ENCODE measurements at regions not wholly inside any gene's neighbourhood (a gene's known extent, or its start where the extent isn't known, plus 50 kb on each side); places are given as distances from the start of the nearest gene placed in this dataset.

DNA sequence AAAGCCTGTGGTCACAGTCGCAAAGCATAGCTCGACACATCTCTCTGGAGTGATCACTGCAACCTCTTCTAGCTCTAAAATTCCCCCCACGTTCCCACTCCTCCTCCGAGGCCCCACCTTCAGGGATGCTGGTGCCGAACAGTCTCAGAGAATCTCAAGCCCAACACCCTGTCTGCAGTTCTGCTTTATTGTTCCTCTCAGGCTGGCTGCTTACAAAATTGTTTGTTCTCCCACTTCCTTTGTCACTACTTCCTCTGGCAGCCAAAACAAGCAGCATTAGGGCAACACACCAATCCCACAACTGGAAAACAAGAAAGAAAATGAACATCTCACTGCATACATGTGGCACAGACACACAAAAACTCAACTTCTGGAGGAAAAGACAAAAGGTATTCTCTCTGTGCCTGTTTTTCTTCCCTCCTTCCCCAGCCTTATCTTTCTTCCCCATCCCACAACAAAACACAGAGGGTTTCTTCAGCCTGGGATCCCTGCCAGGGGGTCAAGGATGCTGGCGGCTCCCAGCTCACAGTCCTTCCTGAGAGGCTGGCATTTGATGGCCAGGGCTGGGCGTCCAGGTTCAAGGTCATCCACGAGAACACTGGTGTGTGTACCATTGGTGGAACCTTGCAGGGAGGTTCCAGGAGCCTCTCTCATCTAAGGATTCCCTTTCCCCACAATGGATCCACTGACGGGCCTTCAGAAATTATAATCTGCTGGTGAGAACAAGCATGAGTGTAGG lies 108.4 kb downstream of the TMCO5A start:
- no peak for TF ChIP-seq RAD21 (IDR thresholded peaks at IDR 0.05; ENCODE audit: low read depth)
- no peak for TF ChIP-seq TEAD4 (IDR thresholded peaks at IDR 0.05)

DNA sequence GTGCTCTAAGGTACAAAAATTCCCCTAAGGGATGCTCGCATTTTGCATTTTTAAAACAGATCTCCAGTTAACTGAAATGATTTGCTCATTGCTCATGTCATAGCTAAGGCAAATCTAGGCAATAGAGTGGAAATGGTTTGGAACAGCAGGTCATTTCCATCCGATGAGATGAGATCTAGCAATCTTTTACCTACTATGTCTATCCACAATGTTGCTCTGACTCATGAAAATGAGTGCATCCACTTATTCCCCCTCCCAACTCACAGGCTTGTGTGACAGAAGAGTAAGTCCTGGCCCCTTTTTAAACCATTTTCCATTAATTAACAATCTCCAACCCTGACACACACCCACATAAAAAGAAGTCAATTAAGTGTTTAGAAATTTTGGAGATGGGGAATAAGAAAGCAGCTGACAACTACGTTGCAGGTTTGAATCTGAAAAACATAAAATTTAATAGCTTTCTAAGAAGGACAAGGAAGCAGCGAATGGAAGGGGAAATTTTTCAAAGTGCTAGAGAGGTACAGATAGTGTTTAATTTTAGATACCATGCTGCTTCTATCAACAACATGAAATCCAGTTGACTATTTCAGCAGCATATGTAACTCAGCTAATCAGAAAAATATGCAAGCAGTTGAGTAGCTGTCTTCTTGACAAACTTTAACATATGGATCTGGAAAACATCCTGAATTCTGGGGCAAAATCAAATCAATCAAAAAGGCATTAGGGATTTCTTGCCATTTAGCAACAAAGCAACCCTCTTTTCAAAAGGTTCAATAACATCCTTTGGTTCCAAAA lies 112.0 kb downstream of the TMCO5A start:
- no peak for TF ChIP-seq TAF1 (IDR thresholded peaks at IDR 0.05; ENCODE audit: low read depth)
- TF ChIP-seq ZBTB7A (IDR thresholded peaks at IDR 0.05; ENCODE audit: low read depth): no peak
- TF ChIP-seq EP300 (IDR thresholded peaks at IDR 0.05; ENCODE audit: borderline replicate concordance): no peak
- no peak for TF ChIP-seq TCF12 (IDR thresholded peaks at IDR 0.05; ENCODE audit: low read depth)
- TF ChIP-seq CEBPB (IDR thresholded peaks at IDR 0.05): no peak
- no peak for TF ChIP-seq FOXM1 (IDR thresholded peaks at IDR 0.05; ENCODE audit: borderline replicate concordance, low read depth)

DNA sequence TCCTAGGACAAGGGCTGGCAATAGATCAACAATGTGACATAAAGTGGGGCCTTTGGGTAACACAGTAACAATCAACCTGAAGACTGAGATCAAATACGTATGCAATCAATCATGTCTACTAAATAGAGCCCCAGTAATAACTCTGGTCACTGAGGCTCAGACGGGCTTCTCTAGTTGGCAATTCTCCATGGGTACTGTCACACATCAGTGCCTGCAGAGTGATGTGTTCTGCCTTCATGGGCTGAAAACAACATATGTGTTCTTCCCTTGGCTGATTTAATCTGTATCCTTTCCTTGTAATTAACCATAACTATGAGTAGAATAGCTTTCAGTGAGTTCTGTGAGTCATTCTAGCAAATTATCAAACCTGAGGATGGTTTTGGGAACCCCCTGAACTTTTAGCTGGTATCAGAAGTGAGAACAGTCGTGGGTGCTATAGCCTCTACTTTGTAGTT lies 113.6 kb downstream of the TMCO5A start:
- TF ChIP-seq, protein P1, sequence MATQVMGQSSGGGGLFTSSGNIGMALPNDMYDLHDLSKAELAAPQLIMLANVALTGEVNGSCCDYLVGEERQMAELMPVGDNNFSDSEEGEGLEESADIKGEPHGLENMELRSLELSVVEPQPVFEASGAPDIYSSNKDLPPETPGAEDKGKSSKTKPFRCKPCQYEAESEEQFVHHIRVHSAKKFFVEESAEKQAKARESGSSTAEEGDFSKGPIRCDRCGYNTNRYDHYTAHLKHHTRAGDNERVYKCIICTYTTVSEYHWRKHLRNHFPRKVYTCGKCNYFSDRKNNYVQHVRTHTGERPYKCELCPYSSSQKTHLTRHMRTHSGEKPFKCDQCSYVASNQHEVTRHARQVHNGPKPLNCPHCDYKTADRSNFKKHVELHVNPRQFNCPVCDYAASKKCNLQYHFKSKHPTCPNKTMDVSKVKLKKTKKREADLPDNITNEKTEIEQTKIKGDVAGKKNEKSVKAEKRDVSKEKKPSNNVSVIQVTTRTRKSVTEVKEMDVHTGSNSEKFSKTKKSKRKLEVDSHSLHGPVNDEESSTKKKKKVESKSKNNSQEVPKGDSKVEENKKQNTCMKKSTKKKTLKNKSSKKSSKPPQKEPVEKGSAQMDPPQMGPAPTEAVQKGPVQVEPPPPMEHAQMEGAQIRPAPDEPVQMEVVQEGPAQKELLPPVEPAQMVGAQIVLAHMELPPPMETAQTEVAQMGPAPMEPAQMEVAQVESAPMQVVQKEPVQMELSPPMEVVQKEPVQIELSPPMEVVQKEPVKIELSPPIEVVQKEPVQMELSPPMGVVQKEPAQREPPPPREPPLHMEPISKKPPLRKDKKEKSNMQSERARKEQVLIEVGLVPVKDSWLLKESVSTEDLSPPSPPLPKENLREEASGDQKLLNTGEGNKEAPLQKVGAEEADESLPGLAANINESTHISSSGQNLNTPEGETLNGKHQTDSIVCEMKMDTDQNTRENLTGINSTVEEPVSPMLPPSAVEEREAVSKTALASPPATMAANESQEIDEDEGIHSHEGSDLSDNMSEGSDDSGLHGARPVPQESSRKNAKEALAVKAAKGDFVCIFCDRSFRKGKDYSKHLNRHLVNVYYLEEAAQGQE (IDR thresholded peaks at IDR 0.05; ENCODE audit: low read depth): no peak

DNA sequence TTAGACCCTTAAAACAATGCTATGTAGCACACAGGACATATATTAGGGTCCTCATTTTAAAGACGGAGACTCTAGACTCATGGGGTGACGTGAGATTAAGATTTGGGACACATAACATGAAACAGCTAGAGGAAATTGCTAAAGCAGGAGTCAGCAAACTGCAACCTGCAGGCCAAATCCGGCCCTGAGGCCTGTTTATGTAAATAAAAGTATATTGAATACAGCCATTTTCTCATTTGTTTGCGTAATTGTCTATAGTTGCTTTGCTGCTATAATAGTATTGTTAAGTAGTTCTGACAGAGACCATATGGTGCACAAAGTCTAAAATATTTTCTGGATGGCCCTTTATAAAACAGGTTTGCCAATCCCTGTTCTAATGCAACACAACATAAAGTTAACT lies 115.5 kb downstream of the TMCO5A start:
- TF ChIP-seq FOXM1 (IDR thresholded peaks at IDR 0.05; ENCODE audit: borderline replicate concordance, low read depth): no peak
- TF ChIP-seq, protein P2, sequence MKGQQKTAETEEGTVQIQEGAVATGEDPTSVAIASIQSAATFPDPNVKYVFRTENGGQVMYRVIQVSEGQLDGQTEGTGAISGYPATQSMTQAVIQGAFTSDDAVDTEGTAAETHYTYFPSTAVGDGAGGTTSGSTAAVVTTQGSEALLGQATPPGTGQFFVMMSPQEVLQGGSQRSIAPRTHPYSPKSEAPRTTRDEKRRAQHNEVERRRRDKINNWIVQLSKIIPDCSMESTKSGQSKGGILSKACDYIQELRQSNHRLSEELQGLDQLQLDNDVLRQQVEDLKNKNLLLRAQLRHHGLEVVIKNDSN (IDR thresholded peaks at IDR 0.05): no peak
- TF ChIP-seq CEBPB (IDR thresholded peaks at IDR 0.05): no peak
- TF ChIP-seq NFIC (IDR thresholded peaks at IDR 0.05): no peak
- TF ChIP-seq, protein P3, sequence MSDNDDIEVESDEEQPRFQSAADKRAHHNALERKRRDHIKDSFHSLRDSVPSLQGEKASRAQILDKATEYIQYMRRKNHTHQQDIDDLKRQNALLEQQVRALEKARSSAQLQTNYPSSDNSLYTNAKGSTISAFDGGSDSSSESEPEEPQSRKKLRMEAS (IDR thresholded peaks at IDR 0.05): no peak
- no peak for TF ChIP-seq ZBTB7A (IDR thresholded peaks at IDR 0.05; ENCODE audit: low read depth)
- no peak for TF ChIP-seq RAD21 (IDR thresholded peaks at IDR 0.05; ENCODE audit: low read depth)
- no peak for TF ChIP-seq TEAD4 (IDR thresholded peaks at IDR 0.05)
- no peak for TF ChIP-seq CREB1 (IDR thresholded peaks at IDR 0.05; ENCODE audit: low read depth)
- TF ChIP-seq TAF1 (IDR thresholded peaks at IDR 0.05; ENCODE audit: low read depth): no peak
- TF ChIP-seq YY1 (IDR thresholded peaks at IDR 0.05; ENCODE audit: low read depth): no peak
- no peak for TF ChIP-seq EP300 (IDR thresholded peaks at IDR 0.05; ENCODE audit: borderline replicate concordance)
- TF ChIP-seq, protein P1 (IDR thresholded peaks at IDR 0.05; ENCODE audit: low read depth): no peak
- no peak for TF ChIP-seq TCF12 (IDR thresholded peaks at IDR 0.05; ENCODE audit: low read depth)
- no peak for TF ChIP-seq EGR1 (IDR thresholded peaks at IDR 0.05)

DNA sequence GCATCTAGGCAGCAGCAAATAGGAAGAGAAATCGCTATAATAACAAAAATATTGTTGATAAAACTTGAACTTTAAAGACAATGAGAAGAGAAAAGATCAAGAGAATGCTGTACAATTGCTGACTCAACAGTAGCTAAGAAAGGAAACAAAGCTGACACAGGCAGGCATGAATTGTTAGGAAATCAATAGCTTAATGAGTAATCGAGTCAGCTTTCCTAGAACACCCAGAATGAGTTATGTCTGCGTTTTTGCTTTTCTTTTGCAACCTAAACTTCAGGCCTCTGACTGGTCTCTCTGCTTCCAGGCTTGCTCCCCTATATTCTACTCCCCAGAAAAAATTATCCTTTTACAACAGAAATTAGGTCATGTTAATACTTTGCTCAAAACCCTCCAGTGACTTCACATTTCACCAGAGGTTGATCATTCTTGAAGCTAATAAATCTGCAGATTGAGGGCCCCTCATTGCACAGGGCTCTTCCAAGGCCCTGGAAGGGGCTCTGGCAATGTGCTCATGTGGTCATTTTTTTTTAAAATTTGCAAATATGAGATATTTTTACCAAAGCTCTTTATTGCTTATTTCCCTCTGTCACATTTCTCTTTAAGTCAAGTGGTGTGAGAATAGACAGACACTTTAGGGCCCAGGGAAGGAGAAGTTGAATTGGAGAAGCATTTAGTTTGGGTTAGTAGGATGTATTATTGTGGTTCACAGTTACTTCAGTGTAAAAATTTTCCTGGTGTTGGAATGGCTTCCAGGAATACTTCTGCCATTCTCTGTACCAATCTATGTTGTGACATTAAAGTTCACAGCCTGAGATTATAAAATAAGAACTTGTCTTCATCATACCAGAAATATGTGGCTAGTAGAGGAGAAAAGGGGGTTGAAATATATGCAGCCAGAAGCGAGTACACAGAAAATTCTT lies 116.3 kb downstream of the TMCO5A start:
- TF ChIP-seq TEAD4 (IDR thresholded peaks at IDR 0.05) (no peak), CREB1 (IDR thresholded peaks at IDR 0.05; ENCODE audit: low read depth) (no peak), RAD21 (IDR thresholded peaks at IDR 0.05; ENCODE audit: low read depth) (no peak), YY1 (IDR thresholded peaks at IDR 0.05; ENCODE audit: low read depth) (no peak), CEBPB (IDR thresholded peaks at IDR 0.05) (no peak), EGR1 (IDR thresholded peaks at IDR 0.05) (no peak), TAF1 (IDR thresholded peaks at IDR 0.05; ENCODE audit: low read depth) (no peak), ZBTB7A (IDR thresholded peaks at IDR 0.05; ENCODE audit: low read depth) (no peak), EP300 (IDR thresholded peaks at IDR 0.05; ENCODE audit: borderline replicate concordance) (no peak), TCF12 (IDR thresholded peaks at IDR 0.05; ENCODE audit: low read depth) (no peak)
- TF ChIP-seq, protein P2 (IDR thresholded peaks at IDR 0.05): no peak
- TF ChIP-seq, protein P1 (IDR thresholded peaks at IDR 0.05; ENCODE audit: low read depth): no peak
- TF ChIP-seq, protein P3 (IDR thresholded peaks at IDR 0.05): no peak
